ENCODE measurements at regions not wholly inside any gene's neighbourhood (a gene's known extent, or its start where the extent isn't known, plus 50 kb on each side); places are given as distances from the start of the nearest gene placed in this dataset.

GRCh38 chr6:165998072-165998471 lies 169.6 kb downstream of the TBXT start:
- H3K27ac ChIP-seq, result no peak overlapping the region

GRCh38 chr6:165991341-165991740 lies 176.3 kb downstream of the TBXT start:
- no peak for TF ChIP-seq CTCF (IDR thresholded peaks at IDR 0.05)
- no peak for TF ChIP-seq ZFX (IDR thresholded peaks at IDR 0.05; ENCODE audit: borderline replicate concordance)
- no peak overlapping the region for H3K27ac ChIP-seq

More at GRCh38 chr6:165998072-165998471, 169.6 kb downstream of the TBXT start:
- TF ChIP-seq ZFX (IDR thresholded peaks at IDR 0.05; ENCODE audit: borderline replicate concordance) (no peak), CTCF (IDR thresholded peaks at IDR 0.05) (no peak)

- no peak for TF ChIP-seq ZFX (IDR thresholded peaks at IDR 0.05; ENCODE audit: borderline replicate concordance)
- no peak for TF ChIP-seq CTCF (IDR thresholded peaks at IDR 0.05)
- no peak overlapping the region for H3K27ac ChIP-seq
Measured at GRCh38 chr6:165990216-165990615, 177.4 kb downstream of the TBXT start.

GRCh38 chr6:165988757-165989456 lies 178.7 kb downstream of the TBXT start:
- H3K27ac ChIP-seq, result no peak overlapping the region
- TF ChIP-seq ZFX (IDR thresholded peaks at IDR 0.05; ENCODE audit: borderline replicate concordance) (no peak), CTCF (IDR thresholded peaks at IDR 0.05) (no peak)

GRCh38 chr6:165988302-165988756 lies 179.3 kb downstream of the TBXT start:
- H3K27ac ChIP-seq, result no peak overlapping the region
- TF ChIP-seq CTCF (IDR thresholded peaks at IDR 0.05) (no peak), ZFX (IDR thresholded peaks at IDR 0.05; ENCODE audit: borderline replicate concordance) (no peak)

- H3K27ac ChIP-seq, result no peak overlapping the region
Measured at GRCh38 chr6:165987483-165988301, 180.0 kb downstream of the TBXT start.

More at GRCh38 chr6:165987483-165988301, 180.0 kb downstream of the TBXT start:
- TF ChIP-seq CTCF (IDR thresholded peaks at IDR 0.05), result no peak
